ENCODE measurements at regions not wholly inside any gene's neighbourhood (a gene's known extent, or its start where the extent isn't known, plus 50 kb on each side); places are given as distances from the start of the nearest gene placed in this dataset.

DNA sequence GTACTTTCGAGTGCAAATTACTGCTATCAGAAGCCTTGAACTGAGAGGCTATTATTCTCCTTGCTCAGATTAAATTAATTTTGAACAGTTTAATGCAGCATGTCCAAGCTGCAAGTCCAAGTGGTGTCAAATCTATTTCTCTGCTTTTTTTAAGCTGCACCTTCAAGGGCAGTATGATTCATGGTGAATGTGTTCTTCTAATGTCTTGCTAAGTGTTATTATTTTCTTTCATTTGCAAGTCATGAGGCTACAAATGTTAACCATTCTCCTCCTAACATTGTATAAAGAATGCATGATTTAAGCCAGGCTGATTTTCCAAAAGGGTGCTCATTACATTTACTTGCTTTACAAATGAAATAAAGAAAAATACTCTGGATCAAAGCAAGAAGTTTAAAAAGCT, 200.4 kb downstream of the TEX13C start:
- Histone ChIP-seq H3K4me1 (replicated peaks in 1 of 2; ENCODE audit: control insufficient read depth in 2 of 2, insufficient read depth in 2 of 2, low read length in 2 of 2) (no peaks in the 10 kb centered on the region), H3K9ac (ENCODE audit: insufficient read depth in 1 of 2, low read depth in 2 of 2, low read length in 2 of 2) (no peak overlapping the region), H3K27me3 (ENCODE audit: control insufficient read depth in 2 of 2, insufficient read depth in 2 of 2, low read length in 2 of 2) (no peaks in the 10 kb centered on the region), H3K9me3 (replicated peaks; ENCODE audit: control insufficient read depth, insufficient read depth, low read depth, low read length) (no peaks in the 10 kb centered on the region), H3K36me3 (ENCODE audit: control insufficient read depth, insufficient read depth, low read length) (no peaks in the 10 kb centered on the region), H2AFZ (ENCODE audit: low read depth, low read length) (no peak overlapping the region), H3K27ac (ENCODE audit: extremely low read depth, low read depth, low read length) (no peak overlapping the region), H3K79me2 (ENCODE audit: control insufficient read depth, insufficient read depth, low read length) (no peaks in the 10 kb centered on the region), H4K20me1 (replicated peaks; ENCODE audit: control insufficient read depth, insufficient read depth, low read length) (no peaks in the 10 kb centered on the region), H3K4me2 (ENCODE audit: insufficient read depth, low read length) (no peak overlapping the region), H3K9me1 (ENCODE audit: control insufficient read depth, insufficient read depth, low read length) (no peaks in the 10 kb centered on the region), H3K4me3 (no peak overlapping the region)
- DNase-seq (ENCODE audit: extremely low read depth in 1 of 4, low spot score in 3 of 4) (no peak), ATAC-seq (no peak), FAIRE-seq (no peak)
- BruUV-seq (replicated peaks): no TSS peak
- 8% methylated on average over 1 of the region's 1 CpG for WGBS (ENCODE audit: insufficient coverage, low coverage, missing lambda C conversion rate)
- intact Hi-C loops (cut with micrococcal nuclease): no loop called here
- ChIA-PET POLR2A (no interaction called here), CTCF (ENCODE audit: low intra/inter-chr PET ratio) (no interaction called here)
- TF ChIP-seq ZNF76 (CRISPR knock-in tag; IDR thresholded peaks at IDR 0.05; ENCODE audit: borderline replicate concordance): no peak
- no peak for TF ChIP-seq ATF7 (IDR thresholded peaks at IDR 0.05)
- no peak for TF ChIP-seq NR2C2 (CRISPR knock-in tag; IDR thresholded peaks at IDR 0.05)
- TF ChIP-seq NR2C2 (tag; IDR thresholded peaks at IDR 0.05): no peak
- TF ChIP-seq BMI1 (IDR thresholded peaks at IDR 0.05; ENCODE audit: low read length): no peak
- in situ Hi-C loops (cut with MboI): no loop called here

DNA sequence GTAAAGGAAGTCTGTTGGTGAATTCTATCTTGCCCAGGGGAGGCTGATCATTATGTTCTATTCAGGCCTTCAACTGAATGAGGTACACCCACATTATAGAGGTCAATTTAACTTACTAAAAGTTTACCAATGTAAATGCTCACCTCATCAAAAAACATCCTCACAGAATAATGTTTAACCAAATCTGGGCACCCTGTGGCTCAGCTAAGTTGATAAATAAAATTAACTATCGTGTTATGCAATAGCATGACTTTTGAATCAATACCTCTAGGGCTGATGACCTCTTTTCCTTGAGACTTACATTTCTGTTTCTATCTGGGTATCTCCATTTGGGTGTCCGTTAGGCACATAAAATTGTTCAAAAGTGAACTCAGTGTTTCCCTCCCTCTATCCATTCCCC, 203.1 kb downstream of the TEX13C start:
- no peak overlapping the region for H3K27ac ChIP-seq (ENCODE audit: extremely low read depth, low read depth, low read length)
- no peak for ATAC-seq
- no peaks in the 10 kb centered on the region for H3K27me3 ChIP-seq (ENCODE audit: control insufficient read depth in 2 of 2, insufficient read depth in 2 of 2, low read length in 2 of 2)
- intact Hi-C loops (cut with micrococcal nuclease): no loop called here
- H3K4me3 ChIP-seq: no peak overlapping the region
- in situ Hi-C loops (cut with MboI): no loop called here
- POLR2A ChIA-PET: no interaction called here
- H3K9ac ChIP-seq (ENCODE audit: insufficient read depth in 1 of 2, low read depth in 2 of 2, low read length in 2 of 2): no peak overlapping the region
- no peaks in the 10 kb centered on the region for H3K9me1 ChIP-seq (ENCODE audit: control insufficient read depth, insufficient read depth, low read length)
- no peak for DNase-seq (ENCODE audit: extremely low read depth in 1 of 4, low spot score in 3 of 4)
- BruUV-seq (replicated peaks): no TSS peak
- CTCF ChIA-PET (ENCODE audit: low intra/inter-chr PET ratio): no interaction called here
- H3K79me2 ChIP-seq (ENCODE audit: control insufficient read depth, insufficient read depth, low read length): no peaks in the 10 kb centered on the region
- H3K9me3 ChIP-seq (replicated peaks; ENCODE audit: control insufficient read depth, insufficient read depth, low read depth, low read length): no peaks in the 10 kb centered on the region
- TF ChIP-seq KAT7 (CRISPR knock-in tag; IDR thresholded peaks at IDR 0.05; ENCODE audit: borderline replicate concordance) (no peak), HMGN3 (IDR thresholded peaks at IDR 0.05; ENCODE audit: borderline replicate concordance, extremely low read depth, insufficient read length, low read depth, low read length) (no peak), ZNF644 (tag; IDR thresholded peaks at IDR 0.05; ENCODE audit: low read depth) (no peak), KLF1 (tag; IDR thresholded peaks at IDR 0.05) (no peak), ZNF263 (CRISPR knock-in tag; IDR thresholded peaks at IDR 0.05; ENCODE audit: borderline replicate concordance) (no peak), SREBF1 (IDR thresholded peaks at IDR 0.05; ENCODE audit: borderline replicate concordance, low read depth, low read length) (no peak), RBM17 (IDR thresholded peaks at IDR 0.05; ENCODE audit: borderline replicate concordance, low read depth, low read length) (no peak), HDAC8 (tag; IDR thresholded peaks at IDR 0.05) (no peak)
- TF ChIP-seq, protein P1, sequence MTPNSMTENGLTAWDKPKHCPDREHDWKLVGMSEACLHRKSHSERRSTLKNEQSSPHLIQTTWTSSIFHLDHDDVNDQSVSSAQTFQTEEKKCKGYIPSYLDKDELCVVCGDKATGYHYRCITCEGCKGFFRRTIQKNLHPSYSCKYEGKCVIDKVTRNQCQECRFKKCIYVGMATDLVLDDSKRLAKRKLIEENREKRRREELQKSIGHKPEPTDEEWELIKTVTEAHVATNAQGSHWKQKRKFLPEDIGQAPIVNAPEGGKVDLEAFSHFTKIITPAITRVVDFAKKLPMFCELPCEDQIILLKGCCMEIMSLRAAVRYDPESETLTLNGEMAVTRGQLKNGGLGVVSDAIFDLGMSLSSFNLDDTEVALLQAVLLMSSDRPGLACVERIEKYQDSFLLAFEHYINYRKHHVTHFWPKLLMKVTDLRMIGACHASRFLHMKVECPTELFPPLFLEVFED (CRISPR knock-in tag; conservative IDR thresholded peaks at IDR 0.05): no peak
- no peaks in the 10 kb centered on the region for H4K20me1 ChIP-seq (replicated peaks; ENCODE audit: control insufficient read depth, insufficient read depth, low read length)
- no peak for FAIRE-seq
- no peaks in the 10 kb centered on the region for H3K4me1 ChIP-seq (replicated peaks in 1 of 2; ENCODE audit: control insufficient read depth in 2 of 2, insufficient read depth in 2 of 2, low read length in 2 of 2)
- H3K4me2 ChIP-seq (ENCODE audit: insufficient read depth, low read length): no peak overlapping the region
- H2AFZ ChIP-seq (ENCODE audit: low read depth, low read length): 0 out of 2 replicates have a peak overlapping the region, but pooled peaks have one; percentile 31
- H3K36me3 ChIP-seq (ENCODE audit: control insufficient read depth, insufficient read depth, low read length): no peaks in the 10 kb centered on the region
- 7% methylated on average over 2 of the region's 2 CpGs for WGBS (ENCODE audit: insufficient coverage, low coverage, missing lambda C conversion rate)
